SW 1271 (cell line): ENCODE measurements at regions not wholly inside any gene's neighbourhood (a gene's known extent, or its start where the extent isn't known, plus 50 kb on each side); places are given as distances from the start of the nearest gene placed in this dataset.

Source experiments
- DNase-seq, 2 experiments: peaks; one replicate each; lab custom pipeline; 2025; lab: John Stamatoyannopoulos, UW

GRCh38 chr7:67762516-67762915 lies 765.9 kb downstream of the TYW1 start:
- DNase-seq, result no peak

- DNase-seq, result no peak
These were observed 767.7 kb downstream of the TYW1 start for GRCh38 chr7:67764289-67764688.

DNA sequence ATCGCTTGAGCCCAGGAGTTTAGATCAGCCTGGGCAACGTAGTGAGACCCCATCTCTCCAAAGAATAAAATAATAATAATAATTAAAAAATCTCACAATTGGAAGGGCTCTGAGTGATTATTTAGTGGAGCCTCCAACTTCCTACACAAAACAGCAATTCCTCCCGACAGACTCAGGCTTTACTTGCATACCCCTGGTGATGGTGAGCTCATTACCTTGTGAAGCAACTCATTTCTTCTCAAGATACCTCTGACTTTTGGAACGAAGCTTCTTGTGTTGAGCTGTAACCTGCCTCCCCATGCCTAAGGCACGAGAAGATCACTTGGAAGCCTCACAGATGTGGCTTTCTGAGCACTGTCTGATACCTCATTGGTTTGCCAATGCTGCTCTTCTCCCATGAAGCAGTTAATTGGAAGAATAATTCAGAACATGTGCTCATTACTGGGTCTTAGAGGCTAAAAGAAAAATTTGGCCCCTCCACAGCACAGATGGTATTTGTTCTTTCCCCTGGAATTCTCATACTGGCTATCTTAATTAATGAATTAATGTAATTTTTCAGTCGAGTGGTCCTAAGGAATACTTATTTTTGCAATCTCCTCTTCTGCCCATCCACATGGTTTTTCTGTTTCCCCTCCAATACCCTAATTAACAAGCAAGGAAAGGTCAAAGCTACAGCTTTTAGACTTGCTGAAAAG lies 769.0 kb downstream of the TYW1 start:
- DNase-seq, result no peak

DNA sequence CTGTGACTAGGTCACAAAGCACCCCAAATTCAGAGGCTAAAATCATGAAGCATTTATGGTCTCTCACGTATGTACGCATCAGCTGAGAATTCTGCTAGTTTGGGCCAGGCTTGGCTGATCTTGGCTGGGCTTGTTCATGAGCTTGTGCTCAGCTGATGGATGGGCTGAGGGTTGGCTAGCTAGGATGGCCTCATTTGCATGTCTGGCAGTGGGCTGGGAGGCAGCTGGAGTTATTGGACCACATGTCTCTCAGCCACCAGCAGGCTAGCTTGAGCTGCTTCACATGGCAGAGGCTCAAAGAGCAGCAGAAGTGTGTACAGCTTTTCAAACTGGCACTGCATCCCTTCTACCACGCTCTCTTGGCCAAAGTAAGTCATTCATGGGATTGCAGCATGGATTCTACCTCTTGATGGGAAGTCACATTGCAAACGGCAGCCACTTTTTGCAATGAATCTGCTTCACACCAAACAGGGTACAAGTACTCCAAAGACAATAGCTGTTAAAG lies 770.3 kb downstream of the TYW1 start:
- no peak for DNase-seq

DNA sequence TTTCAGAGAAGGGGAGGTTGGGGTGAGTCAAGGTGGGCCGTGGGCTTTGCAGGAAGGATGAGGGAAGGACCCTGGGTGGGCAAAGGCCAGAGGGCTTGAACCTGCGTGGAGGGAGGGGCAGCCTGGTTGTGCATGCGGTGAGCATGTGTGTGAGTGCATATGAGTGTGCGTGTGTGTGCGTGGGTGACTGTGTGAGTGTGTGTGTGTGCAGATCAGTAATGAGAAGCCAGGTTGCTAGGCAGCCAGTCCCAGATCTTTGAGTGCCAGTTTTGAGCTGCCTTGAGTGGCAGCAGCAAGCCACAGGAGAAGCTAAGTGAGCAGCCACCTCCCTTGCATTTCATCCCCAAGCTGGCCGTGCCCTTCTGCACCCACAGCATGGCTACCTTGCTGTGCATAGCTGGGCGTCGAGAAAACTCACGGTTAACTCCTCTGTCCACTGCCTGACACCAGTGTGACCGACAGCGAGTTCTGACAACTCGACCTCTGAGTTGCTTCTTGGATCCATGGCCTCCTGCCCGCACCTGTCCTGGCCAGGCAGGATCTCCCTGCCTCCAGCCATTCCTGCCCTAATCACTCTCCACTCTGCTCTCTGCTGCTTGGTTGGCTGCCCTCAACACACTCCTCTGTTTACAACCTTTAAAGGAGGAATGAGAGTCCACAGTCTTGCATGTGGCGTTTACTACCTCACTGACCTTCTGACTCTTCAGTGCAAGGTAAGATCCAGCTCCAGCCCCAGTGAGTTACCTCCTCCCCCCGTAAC lies 775.4 kb downstream of the TYW1 start:
- DNase-seq, result no peak

- DNase-seq, result no peak
These were observed 776.4 kb downstream of the TYW1 start for GRCh38 chr7:67773081-67773480.

DNA sequence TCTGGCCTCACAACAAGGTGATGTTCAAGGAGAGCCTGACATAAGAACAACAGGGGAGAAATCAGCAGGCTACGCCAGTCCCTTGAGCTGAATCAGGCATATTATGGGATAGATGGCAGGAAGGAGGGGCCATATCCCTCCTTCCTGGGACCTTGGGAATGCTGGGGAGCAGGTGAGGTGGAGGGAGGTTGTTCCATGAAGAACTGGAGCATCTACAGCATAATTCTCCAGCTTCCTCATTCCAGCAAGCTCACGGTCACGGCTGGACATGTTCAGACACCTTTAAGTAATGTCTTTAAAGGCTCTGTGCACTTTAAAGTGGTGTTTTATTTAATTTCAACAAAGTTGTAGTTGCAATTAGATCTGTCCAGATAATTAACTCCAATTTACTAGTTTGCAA lies 780.5 kb downstream of the TYW1 start:
- DNase-seq, result no peak

DNA sequence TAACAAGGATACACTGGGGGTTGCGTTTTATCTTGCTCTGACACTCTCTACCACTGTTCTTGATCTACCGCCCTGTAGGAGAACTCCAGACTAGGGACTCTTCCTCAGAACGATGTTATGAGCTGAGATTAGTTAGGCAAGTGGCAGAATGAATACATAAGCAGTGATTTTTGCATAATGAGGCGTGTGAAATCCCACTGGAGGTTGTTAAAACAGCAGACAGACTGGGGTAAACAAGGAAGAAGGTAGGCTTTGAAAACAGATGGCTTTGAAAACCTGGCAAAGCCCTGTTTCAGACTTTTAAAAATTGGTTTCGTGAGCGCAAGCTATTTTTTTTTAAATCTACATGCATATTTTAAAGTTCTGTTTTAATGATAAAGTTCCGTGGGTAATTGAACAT lies 785.2 kb downstream of the TYW1 start:
- DNase-seq, result no peak

GRCh38 chr7:67786021-67786420 lies 789.4 kb downstream of the TYW1 start:
- no peak for DNase-seq

DNA sequence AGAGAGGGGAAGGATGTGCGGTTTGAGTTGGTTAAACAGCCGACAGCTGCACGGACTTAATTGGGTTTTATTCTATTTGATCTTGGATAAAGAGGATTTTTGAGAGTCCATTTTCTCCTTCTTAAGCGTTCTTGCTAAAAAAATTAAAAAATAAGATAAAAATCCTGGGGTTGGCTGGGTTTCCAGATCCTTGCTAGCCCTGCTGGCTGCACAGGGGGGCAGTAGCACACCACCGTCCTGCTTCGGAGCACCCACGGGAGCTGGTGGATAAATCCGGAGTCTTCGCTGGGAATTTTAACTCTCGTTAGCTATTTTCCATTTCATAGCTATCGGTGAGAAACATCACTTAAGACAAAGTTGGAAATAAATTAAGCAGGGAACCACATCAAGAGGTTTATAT lies 792.0 kb downstream of the TYW1 start:
- DNase-seq, result no peak

DNA sequence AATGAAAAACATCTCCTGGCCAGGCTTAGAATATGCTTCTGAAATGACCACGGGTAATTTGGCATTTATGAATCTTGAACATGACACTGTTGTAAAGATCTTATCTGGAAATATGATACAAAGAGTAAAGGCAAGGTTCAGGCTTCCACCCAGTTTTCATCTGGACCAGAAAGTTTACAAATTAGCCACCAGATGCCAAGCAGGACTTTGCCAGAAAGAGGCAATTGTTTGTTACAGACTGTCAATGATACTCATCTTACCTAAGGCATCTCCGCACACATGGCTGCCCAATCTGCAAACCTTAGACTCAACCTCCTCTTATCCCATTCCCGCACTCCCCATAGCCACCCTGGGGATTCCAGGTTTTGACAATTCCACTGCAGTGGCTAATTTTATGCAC lies 795.3 kb downstream of the TYW1 start:
- no peak for DNase-seq

- no peak for DNase-seq
These were observed 797.9 kb downstream of the TYW1 start for GRCh38 chr7:67794544-67794943.

DNA sequence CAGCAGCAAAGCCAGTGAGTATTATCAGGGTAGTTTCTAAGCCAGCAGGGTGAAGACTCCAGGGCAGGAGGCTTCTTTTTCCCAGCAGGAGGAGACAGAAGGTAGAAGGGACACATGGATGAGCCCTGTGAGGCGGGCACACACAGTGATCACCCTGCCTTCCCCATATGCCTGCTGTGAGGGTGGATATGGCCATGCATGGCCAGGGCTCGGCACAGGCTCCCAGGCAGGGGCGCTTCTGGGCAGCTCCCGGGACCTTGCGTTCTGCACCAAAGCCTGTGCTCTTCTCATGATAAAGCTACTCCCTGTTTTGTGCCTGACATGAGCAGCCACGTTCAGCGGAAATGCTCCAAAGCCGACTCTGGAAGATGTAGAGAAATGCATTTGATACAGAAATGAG lies 807.2 kb downstream of the TYW1 start:
- no peak for DNase-seq

- no peak for DNase-seq
These were observed 809.4 kb downstream of the TYW1 start for GRCh38 chr7:67805921-67806471.

- no peak for DNase-seq
These were observed 811.2 kb downstream of the TYW1 start for GRCh38 chr7:67807826-67808225.

DNA sequence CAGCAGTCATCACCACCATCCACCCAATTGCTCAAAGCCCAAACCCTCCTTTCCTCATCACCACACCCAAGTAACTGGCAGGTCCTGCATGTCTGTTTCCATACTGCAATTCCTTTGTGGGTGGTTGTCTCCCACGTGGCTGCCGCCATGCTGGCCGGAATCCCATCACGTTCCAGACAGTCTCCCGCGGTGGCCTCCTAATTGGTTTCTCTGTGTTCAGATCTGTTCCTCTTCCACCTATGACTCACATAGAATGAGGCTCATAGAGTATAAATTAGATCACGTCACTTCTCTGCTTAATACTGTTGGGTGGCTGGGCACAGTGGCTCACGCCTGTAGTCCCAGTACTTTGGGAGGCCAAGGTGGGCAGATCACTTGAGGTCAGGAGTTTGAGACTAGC lies 813.0 kb downstream of the TYW1 start:
- DNase-seq, result no peak

GRCh38 chr7:67813621-67814292 lies 817.1 kb downstream of the TYW1 start:
- no peak for DNase-seq

DNA sequence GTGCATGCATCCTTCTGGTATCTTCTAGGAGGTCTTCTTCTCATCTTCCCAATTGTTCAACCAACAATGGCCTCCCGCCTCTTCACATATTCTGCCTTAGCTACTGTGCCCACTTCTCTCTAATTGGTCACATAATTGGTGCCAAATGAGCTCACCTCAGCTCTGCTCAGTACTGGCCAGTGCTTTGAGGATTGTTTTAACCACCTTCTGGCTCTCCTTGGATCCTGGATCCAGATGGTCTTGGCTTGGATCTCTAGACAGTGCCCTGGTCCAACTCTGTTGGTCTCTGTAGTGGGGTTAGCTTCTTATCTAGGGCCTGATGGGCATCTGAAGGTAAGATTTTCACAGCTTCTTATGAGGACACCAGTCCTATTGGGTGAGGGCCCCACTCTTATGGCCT lies 820.8 kb downstream of the TYW1 start:
- DNase-seq, result no peak

DNA sequence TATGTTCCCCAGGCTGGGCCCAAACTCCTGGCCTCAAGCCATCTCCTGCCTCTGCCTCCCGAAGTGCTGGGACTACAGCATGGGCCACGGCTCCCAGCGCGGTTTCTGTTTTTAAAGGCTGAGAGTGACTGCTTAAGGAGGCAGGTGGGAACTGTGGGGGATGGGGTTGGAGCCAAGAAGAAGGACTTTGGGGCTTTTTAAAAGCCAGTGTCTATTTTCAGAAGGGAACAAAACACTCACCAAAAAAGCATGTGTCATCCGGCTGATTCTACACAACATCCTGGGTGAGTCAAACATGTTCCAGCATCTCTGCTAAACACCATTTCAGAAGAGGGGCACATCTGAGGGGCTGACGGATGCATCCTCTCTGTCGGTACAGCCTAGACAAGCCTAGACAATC lies 824.5 kb downstream of the TYW1 start:
- DNase-seq, result no peak

GRCh38 chr7:67823345-67823744 lies 826.7 kb downstream of the TYW1 start:
- DNase-seq, result no peak

- DNase-seq, result no peak
These were observed 828.7 kb downstream of the TYW1 start for GRCh38 chr7:67825356-67825755.

- no peak for DNase-seq
These were observed 845.3 kb downstream of the TYW1 start for GRCh38 chr7:67841896-67842295.

- no peak for DNase-seq
These were observed 845.9 kb downstream of the TYW1 start for GRCh38 chr7:67842571-67842970.
